Stimulated activated CD8-positive, alpha-beta memory T cell treated with anti-CD3 and anti-CD28 coated beads, Interleukin-2, amount 100 ng/mL, for 1 hour (primary cell): ENCODE measurements at regions not wholly inside any gene's neighbourhood (a gene's known extent, or its start where the extent isn't known, plus 50 kb on each side); places are given as distances from the start of the nearest gene placed in this dataset.
"Not testable (repeated sequence)": the region's sequence is repeated elsewhere in the genome, so short reads cannot be mapped to it uniquely, and the experiment has no call there.

Experiments used
- DNase-seq, 2 donors: peaks; one replicate each; pipeline ENCODE4 v3.0.0-alpha.2; 2020; ENCODE audit warnings: low read depth in 2 of 2

GRCh38 chr2:7633566-7634153 is 716.4 kb downstream of the RNF144A start:
- DNase-seq, result no peak

- no peak for DNase-seq
Observed at GRCh38 chr2:7634409-7634808, 717.2 kb downstream of the RNF144A start.

GRCh38 chr2:7639476-7639875 is 722.3 kb downstream of the RNF144A start:
- no peak for DNase-seq

- not testable (repeated sequence) for DNase-seq
Observed at GRCh38 chr2:7641272-7641671, 724.1 kb downstream of the RNF144A start.

GRCh38 chr2:7646024-7646423 is 728.8 kb downstream of the RNF144A start:
- DNase-seq, result no peak

- DNase-seq, result no peak
Observed at GRCh38 chr2:7646661-7647060, 729.4 kb downstream of the RNF144A start.

GRCh38 chr2:7648221-7648795 is 731.1 kb downstream of the RNF144A start:
- DNase-seq, result no peak

- DNase-seq, result no peak
Observed at GRCh38 chr2:7649461-7650228, 732.4 kb downstream of the RNF144A start.

GRCh38 chr2:7653617-7654016 is 736.4 kb downstream of the RNF144A start:
- no peak for DNase-seq

- no peak for DNase-seq
Observed at GRCh38 chr2:7655629-7656028, 738.4 kb downstream of the RNF144A start.

- DNase-seq, result not testable (repeated sequence)
Observed at GRCh38 chr2:7657526-7657925, 740.3 kb downstream of the RNF144A start.

GRCh38 chr2:7658486-7658885 is 741.3 kb downstream of the RNF144A start:
- DNase-seq, result no peak

GRCh38 chr2:7660816-7661215 is 743.6 kb downstream of the RNF144A start:
- DNase-seq, result no peak

- DNase-seq, result no peak
Observed at GRCh38 chr2:7661502-7661901, 744.3 kb downstream of the RNF144A start.

- DNase-seq, result no peak
Observed at GRCh38 chr2:7665880-7666279, 748.7 kb downstream of the RNF144A start.

GRCh38 chr2:7666596-7667259 is 749.5 kb downstream of the RNF144A start:
- DNase-seq, result no peak

GRCh38 chr2:7667260-7667757 is 750.1 kb downstream of the RNF144A start:
- no peak for DNase-seq

GRCh38 chr2:7670905-7671641 is 753.9 kb downstream of the RNF144A start:
- DNase-seq, result no peak

- no peak for DNase-seq
Observed at GRCh38 chr2:7672027-7672684, 754.9 kb downstream of the RNF144A start.

- no peak for DNase-seq
Observed at GRCh38 chr2:7672685-7673071, 755.5 kb downstream of the RNF144A start.

- DNase-seq, result no peak
Observed at GRCh38 chr2:7673101-7673500, 755.9 kb downstream of the RNF144A start.
